ENCODE measurements at regions not wholly inside any gene's neighbourhood (a gene's known extent, or its start where the extent isn't known, plus 50 kb on each side); places are given as distances from the start of the nearest gene placed in this dataset.

DNA sequence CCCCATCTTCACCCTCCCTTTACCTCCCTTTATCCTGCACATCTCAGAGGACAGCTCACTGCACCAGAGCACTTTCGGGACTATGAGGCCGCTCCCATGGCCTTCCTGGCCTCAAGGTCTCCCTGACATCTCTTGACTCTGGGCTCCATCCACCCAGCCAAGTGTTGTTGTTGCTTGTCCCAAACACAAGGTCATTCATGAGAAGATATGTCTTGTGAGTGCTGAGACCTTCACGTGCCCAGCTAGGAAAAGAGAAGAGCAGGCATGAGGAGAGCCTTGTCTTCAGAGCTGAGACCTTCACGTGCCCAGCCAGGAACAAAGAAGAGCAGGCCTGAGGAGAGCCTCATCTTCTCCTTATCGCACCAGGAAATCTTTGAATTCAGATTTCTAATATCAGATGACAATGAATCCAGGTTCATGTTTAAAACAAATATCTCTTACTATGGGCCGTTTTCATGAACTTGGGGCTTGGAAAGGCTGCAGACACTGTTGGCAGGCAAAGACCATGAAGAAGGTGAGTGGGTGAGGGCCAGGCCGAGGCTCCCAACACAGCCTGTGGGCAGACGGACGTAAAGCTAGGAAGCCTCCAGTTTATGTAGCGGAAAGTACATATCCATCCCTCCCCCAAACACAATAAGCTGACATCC, 256.1 kb downstream of the NDUFA10 start:
- POLR2A ChIA-PET: no interaction called here
- Histone ChIP-seq H3K4me2 (ENCODE audit: insufficient read depth, low read length) (no peak overlapping the region), H2AFZ (ENCODE audit: low read depth, low read length) (no peak overlapping the region), H3K27me3 (ENCODE audit: control insufficient read depth in 2 of 2, insufficient read depth in 2 of 2, low read length in 2 of 2) (peaks cover 0 to 34% of the 10 kb centered on the region in 2 experiments; a peak in 2 of 5 replicates), H3K9ac (ENCODE audit: insufficient read depth in 1 of 2, low read depth in 2 of 2, low read length in 2 of 2) (no peak overlapping the region), H4K20me1 (replicated peaks; ENCODE audit: control insufficient read depth, insufficient read depth, low read length) (no peaks in the 10 kb centered on the region; the same call in 1 of the 2 replicates), H3K36me3 (ENCODE audit: control insufficient read depth, insufficient read depth, low read length) (no peaks in the 10 kb centered on the region), H3K79me2 (ENCODE audit: control insufficient read depth, insufficient read depth, low read length) (no peaks in the 10 kb centered on the region), H3K9me1 (ENCODE audit: control insufficient read depth, insufficient read depth, low read length) (no peaks in the 10 kb centered on the region), H3K4me1 (replicated peaks in 1 of 2; ENCODE audit: control insufficient read depth in 2 of 2, insufficient read depth in 2 of 2, low read length in 2 of 2) (no peaks in the 10 kb centered on the region), H3K9me3 (replicated peaks; ENCODE audit: control insufficient read depth, insufficient read depth, low read depth, low read length) (no peaks in the 10 kb centered on the region), H3K27ac (ENCODE audit: extremely low read depth, low read depth, low read length) (no peak overlapping the region), H3K4me3 (no peak overlapping the region)
- 1% methylated on average over 9 of the region's 10 CpGs for WGBS (ENCODE audit: insufficient coverage, low coverage, missing lambda C conversion rate)
- intact Hi-C loops (cut with micrococcal nuclease): no loop called here
- CTCF ChIA-PET (ENCODE audit: low intra/inter-chr PET ratio): no interaction called here
- BruUV-seq (replicated peaks): no TSS peak
- DNase-seq (ENCODE audit: extremely low read depth in 1 of 4, low spot score in 3 of 4) (no peak), ATAC-seq (no peak), FAIRE-seq (no peak)
- in situ Hi-C loops (cut with MboI): no loop called here
- TF ChIP-seq POLR2AphosphoS2 (IDR thresholded peaks at IDR 0.05; ENCODE audit: low read length) (no peak), ZNF75A (CRISPR knock-in tag; IDR thresholded peaks at IDR 0.05) (no peak), SRSF1 (IDR thresholded peaks at IDR 0.05; ENCODE audit: low read depth, low read length) (no peak), XRCC3 (IDR thresholded peaks at IDR 0.05) (no peak), NUFIP1 (IDR thresholded peaks at IDR 0.05; ENCODE audit: partially characterized antibody) (no peak), RB1 (IDR thresholded peaks at IDR 0.05; ENCODE audit: low read depth) (no peak), MECOM (CRISPR knock-in tag; IDR thresholded peaks at IDR 0.05) (no peak), HCFC1 (IDR thresholded peaks at IDR 0.05; ENCODE audit: low read depth, low read length) (no peak), CBX1 (IDR thresholded peaks at IDR 0.05; ENCODE audit: low read depth) (no peak)
- TF ChIP-seq, protein P1, sequence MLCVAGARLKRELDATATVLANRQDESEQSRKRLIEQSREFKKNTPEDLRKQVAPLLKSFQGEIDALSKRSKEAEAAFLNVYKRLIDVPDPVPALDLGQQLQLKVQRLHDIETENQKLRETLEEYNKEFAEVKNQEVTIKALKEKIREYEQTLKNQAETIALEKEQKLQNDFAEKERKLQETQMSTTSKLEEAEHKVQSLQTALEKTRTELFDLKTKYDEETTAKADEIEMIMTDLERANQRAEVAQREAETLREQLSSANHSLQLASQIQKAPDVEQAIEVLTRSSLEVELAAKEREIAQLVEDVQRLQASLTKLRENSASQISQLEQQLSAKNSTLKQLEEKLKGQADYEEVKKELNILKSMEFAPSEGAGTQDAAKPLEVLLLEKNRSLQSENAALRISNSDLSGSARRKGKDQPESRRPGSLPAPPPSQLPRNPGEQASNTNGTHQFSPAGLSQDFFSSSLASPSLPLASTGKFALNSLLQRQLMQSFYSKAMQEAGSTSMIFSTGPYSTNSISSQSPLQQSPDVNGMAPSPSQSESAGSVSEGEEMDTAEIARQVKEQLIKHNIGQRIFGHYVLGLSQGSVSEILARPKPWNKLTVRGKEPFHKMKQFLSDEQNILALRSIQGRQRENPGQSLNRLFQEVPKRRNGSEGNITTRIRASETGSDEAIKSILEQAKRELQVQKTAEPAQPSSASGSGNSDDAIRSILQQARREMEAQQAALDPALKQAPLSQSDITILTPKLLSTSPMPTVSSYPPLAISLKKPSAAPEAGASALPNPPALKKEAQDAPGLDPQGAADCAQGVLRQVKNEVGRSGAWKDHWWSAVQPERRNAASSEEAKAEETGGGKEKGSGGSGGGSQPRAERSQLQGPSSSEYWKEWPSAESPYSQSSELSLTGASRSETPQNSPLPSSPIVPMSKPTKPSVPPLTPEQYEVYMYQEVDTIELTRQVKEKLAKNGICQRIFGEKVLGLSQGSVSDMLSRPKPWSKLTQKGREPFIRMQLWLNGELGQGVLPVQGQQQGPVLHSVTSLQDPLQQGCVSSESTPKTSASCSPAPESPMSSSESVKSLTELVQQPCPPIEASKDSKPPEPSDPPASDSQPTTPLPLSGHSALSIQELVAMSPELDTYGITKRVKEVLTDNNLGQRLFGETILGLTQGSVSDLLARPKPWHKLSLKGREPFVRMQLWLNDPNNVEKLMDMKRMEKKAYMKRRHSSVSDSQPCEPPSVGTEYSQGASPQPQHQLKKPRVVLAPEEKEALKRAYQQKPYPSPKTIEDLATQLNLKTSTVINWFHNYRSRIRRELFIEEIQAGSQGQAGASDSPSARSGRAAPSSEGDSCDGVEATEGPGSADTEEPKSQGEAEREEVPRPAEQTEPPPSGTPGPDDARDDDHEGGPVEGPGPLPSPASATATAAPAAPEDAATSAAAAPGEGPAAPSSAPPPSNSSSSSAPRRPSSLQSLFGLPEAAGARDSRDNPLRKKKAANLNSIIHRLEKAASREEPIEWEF (CRISPR knock-in tag; IDR thresholded peaks at IDR 0.05): no peak
